ENCODE measurements at regions not wholly inside any gene's neighbourhood (a gene's known extent, or its start where the extent isn't known, plus 50 kb on each side); places are given as distances from the start of the nearest gene placed in this dataset.

DNA sequence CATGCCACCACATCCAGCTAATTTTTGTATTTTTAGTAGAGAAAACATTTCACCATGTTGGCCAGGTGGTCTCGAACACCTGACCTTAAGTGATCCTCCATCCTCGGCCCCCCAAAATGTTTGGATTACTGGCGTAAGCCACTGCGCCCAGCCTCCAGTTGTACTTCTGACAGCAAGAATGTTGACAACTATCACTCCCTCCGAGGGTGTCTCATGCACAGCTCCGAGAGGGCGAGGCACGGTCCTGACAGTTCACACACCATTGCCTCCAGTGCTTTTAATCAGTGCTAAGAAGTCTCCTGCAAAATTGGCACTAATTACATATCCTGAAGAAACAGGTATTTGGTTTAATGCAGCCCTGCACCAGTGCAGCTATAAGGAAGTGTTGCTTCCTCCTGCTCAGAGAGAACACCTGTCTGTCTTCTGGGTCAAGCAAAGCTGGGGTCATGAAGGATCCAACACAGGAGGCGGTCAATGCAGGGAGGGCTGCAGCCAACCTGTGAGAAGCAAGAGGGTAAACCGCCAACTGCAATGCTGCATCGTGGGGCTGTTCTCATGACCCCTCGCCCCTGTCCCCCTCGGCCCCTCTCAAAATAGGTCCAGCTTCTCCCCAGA lies 184.0 kb downstream of the MED10 start:
- Histone ChIP-seq H3K27me3 (no peaks in the 10 kb centered on the region), H3K4me3 (no peak overlapping the region), H3K9me3 (no peaks in the 10 kb centered on the region; the same call in 1 of the 2 replicates), H3K36me3 (no peaks in the 10 kb centered on the region)
- no peak for DNase-seq

DNA sequence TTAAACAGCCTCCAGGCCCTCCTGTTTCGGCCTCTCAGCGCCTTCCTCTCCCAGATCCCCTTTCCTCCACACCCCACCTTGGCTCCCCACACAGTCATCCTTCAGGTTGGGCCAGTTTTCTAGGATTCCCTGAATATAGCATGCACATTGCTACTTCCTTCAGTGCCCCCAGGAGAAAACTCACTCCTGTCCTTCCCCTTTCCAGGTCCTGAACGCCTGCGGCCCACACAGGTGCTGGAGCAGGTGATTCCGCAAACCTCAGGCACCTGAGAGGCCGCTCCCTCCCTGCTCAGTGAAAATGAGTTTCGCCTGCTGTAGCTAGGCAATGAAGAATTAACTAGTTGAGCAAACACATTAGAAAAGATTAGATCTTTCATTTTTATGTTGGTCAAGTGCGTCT lies 185.0 kb downstream of the MED10 start:
- Histone ChIP-seq H3K27me3 (no peaks in the 10 kb centered on the region; the same call in 1 of the 2 replicates), H3K36me3 (no peaks in the 10 kb centered on the region), H3K9me3 (no peaks in the 10 kb centered on the region; the same call in 1 of the 2 replicates), H3K4me3 (no peak overlapping the region)
- DNase-seq = no peak

DNA sequence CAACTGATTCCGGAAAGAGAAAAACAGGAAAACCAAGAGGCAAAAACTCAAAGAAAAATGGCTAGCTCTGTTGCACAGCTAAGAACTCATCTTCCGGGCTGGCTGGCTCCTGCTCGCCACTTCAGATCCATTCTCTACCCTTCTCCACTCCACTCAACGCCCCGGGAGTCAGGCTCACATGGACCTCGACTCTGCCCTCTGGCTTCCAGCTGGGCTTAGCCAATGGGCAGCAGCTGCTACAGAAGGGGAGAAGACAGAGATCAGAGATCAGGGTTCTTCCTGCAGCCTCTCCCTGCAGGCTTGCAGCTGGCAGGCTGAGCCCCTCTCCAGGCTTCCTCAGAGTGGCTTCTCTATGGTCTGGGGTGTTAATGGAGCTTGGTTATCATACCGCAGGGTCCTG lies 187.5 kb downstream of the MED10 start:
- Histone ChIP-seq H3K4me3 (no peak overlapping the region), H3K9me3 (no peaks in the 10 kb centered on the region), H3K27me3 (peaks cover 6% of the 10 kb centered on the region; the same call in 1 of the 2 replicates), H3K36me3 (no peaks in the 10 kb centered on the region)
- DNase-seq = no peak

DNA sequence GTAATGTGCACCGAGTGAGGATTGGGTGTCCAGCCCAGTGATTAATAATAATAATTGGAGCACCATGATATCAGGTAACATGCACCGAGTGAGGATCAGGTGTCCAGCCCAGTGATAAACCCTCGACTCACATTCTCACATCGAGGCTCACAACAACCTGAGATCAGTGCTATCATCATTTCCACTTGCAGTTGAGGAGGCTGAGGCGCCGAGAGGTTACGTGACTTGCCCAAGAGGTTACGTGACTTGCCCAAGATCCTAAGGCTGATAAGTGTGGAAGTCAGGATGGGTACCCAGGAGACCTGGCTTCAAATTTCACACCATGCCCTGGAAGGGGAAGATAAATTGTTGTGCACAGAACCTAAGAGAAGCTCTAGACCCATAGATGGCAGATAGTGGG lies 189.4 kb downstream of the MED10 start:
- DNase-seq = no peak
- Histone ChIP-seq H3K4me3 (no peak overlapping the region), H3K27me3 (peaks cover 6% of the 10 kb centered on the region; the same call in 1 of the 2 replicates), H3K9me3 (no peaks in the 10 kb centered on the region), H3K36me3 (no peaks in the 10 kb centered on the region)

DNA sequence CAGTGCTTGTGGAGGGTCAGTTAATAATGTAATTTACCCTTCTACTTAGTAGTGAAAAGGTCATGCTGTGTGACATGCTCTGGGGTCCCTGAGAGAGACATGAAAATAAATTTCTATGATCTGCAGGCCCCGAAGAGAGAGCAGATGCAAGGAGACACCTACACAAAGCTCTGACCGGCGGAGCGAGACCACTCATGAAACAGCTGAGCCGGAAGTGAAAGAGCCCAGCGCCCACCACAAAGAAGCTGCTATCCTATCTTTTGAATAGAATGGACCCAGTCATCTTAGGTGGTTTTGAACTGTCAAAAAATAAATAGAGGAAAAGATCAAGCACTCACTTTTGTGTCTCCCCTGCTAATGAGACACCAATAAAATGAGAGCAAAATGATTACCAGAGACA lies 190.0 kb downstream of the MED10 start:
- no peaks in the 10 kb centered on the region for H3K36me3 ChIP-seq
- H3K27me3 ChIP-seq = peaks cover 6% of the 10 kb centered on the region; the same call in 1 of the 2 replicates
- no peak overlapping the region for H3K4me3 ChIP-seq
- DNase-seq = no peak
- no peaks in the 10 kb centered on the region for H3K9me3 ChIP-seq

DNA sequence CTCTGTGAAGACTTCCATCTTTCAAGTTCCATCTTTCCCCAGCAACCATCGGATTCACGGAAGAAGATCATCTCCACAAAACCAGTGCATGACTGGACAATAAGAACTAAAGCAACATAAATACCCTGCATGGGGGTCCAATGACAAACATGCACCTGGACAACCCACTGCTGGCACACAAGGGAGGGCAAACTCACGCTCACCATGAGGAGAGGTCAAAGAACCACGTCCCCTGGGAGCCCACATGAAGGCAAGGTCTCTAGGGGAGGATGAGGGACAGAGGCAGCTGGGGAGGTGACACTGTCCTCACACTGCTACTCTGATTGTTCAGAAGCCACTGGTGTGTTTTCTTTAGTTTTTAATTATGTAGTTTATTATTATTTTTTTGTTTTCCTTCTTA lies 190.8 kb downstream of the MED10 start:
- DNase-seq = no peak
- Histone ChIP-seq H3K4me3 (no peak overlapping the region), H3K9me3 (no peaks in the 10 kb centered on the region), H3K36me3 (no peaks in the 10 kb centered on the region), H3K27me3 (peaks cover 6% of the 10 kb centered on the region; the same call in 1 of the 2 replicates)

DNA sequence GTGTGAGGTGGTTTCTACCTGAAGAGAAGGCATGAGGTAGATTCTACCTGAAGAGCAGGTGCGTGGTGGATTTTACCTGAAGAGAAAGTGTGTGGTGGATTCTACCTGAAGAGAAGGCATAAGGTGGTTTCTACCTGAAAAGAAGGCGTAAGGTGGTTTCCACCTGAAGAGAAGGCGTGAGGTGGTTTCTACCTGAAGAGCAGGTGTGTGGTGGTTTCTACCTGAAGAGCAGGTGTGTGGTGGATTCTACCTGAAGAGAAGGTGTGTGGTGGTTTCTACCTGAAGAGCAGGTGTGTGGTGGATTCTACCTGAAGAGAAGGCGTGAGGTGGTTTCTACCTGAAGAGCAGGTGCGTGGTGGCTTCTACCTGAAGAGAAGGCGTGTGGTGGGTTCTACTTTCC lies 192.8 kb downstream of the MED10 start:
- peaks cover 11% of the 10 kb centered on the region; the same call in 1 of the 2 replicates for H3K27me3 ChIP-seq
- no peaks in the 10 kb centered on the region for H3K36me3 ChIP-seq
- no peaks in the 10 kb centered on the region for H3K9me3 ChIP-seq
- DNase-seq = no peak
- H3K4me3 ChIP-seq = no peak overlapping the region

DNA sequence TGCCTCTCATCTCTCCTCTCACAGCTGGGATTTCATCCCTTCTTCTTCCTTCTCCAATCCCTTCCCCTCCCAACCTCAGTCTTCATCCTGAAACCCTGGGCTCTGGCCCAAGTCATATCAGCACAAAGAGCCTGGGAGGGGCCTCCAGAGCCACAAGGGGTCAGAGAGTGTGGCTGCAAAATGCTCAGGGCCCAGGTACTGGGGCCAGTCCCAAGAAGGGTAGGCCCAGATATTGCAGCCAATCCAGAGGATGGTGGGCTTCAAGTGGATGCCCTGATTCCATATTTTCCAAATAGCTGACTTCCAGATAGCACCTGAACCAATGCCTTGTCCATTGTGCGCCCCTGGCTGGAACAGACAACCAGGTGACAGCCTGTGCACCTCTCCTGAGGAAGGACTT lies 193.9 kb downstream of the MED10 start:
- Histone ChIP-seq H3K36me3 (no peaks in the 10 kb centered on the region), H3K27me3 (peaks cover 13% of the 10 kb centered on the region), H3K9me3 (no peaks in the 10 kb centered on the region), H3K4me3 (no peak overlapping the region)
- DNase-seq = no peak

DNA sequence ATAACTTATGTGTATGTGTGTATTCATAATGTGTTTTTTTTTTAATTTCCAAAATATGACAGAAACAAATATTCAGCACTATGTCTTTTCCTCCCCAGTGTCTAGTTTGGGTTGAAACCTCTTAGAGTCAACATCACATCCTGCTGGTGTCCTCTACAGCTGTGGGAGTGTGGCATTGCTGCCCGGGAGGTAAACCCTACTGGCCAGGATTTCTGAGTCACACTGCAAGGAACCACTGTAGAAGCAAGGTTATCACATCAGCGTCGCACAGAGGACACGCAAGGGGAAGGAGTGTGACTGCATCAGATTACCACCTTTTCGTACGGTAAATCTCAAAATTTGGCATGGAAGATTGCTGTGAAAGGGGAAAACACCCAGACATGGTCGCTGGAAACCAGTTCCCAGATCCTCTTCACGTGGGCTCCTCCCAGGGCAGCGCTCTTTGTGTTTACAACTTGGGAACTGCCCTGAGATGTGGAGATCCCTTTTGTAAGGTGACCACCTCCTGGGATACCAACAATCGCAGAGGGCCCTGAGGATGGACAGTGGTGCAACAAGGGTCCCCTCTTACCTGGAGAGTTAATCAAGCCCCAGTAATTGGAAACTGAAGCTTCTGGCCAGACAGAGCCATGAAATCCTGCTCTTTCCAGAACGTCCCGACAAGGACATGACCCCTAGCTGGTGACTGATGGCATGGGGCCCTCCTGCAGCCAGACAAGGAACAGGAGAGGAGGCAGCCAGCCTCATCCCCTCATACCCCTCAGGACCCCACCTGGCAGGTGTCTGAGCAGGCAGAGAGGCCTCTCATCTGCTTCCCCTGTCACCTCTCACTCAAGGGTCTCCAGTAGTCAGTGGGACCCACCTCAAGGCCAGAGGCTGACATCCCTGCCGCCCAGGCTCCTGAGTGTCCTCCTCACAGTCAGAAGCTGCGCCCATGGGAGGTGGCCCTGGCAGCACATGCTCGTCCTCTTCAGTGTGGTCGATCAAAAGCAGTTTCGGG lies 194.7 kb downstream of the MED10 start:
- H3K36me3 ChIP-seq = no peaks in the 10 kb centered on the region
- H3K27me3 ChIP-seq = peaks cover 13% of the 10 kb centered on the region
- H3K4me3 ChIP-seq = no peak overlapping the region
- no peak for DNase-seq
- no peaks in the 10 kb centered on the region for H3K9me3 ChIP-seq

DNA sequence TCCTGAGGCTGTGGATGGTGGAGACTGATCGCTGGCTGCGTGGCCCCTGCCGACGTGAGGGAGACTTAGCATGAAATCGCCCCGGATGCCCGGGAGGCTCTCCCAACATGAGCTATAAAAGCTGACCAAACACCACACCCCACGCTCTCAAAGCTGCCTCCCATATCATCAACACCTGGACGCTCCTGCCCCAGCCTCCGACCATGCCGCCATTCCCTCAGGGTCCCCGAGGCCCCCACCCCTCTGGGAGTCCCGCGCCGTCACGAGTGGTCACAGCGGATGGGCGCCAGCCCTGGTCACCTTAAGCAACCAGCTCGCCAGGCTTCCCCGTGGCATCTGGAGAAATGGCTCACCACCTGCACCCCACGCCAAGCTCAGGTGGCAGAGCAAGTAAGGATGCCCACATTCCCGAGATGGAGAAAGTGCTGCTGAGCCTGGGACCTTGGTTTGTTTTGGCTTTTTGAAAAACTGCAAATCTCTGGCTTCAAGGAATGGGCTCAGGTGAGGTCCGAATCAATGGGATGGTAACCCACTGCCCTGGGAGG lies 196.0 kb downstream of the MED10 start:
- Histone ChIP-seq H3K9me3 (no peaks in the 10 kb centered on the region), H3K36me3 (no peaks in the 10 kb centered on the region), H3K27me3 (peaks cover 13% of the 10 kb centered on the region), H3K4me3 (no peak overlapping the region)
- DNase-seq = no peak

DNA sequence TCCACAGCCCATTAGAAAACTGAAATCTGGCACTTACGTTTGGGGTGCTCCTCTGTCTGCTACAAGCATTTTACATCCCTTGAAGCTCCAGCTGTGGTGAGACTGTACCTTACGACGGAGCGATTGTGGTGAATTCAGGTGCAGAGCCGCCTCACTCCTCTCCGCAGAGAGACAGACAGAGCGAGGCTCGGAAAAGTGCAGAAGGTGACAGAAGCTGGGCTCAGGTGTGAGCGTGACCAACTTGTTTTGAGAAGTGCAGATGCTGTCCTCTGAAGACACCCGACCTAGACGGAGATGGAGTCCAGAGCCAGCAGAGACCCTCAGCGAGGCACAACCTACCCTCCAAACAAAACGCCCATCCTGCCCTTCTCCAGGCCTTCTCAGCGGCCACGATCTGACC lies 196.5 kb downstream of the MED10 start:
- DNase-seq = no peak
- no peak overlapping the region for H3K4me3 ChIP-seq
- peaks cover 16% of the 10 kb centered on the region for H3K27me3 ChIP-seq
- H3K9me3 ChIP-seq = no peaks in the 10 kb centered on the region
- H3K36me3 ChIP-seq = no peaks in the 10 kb centered on the region

DNA sequence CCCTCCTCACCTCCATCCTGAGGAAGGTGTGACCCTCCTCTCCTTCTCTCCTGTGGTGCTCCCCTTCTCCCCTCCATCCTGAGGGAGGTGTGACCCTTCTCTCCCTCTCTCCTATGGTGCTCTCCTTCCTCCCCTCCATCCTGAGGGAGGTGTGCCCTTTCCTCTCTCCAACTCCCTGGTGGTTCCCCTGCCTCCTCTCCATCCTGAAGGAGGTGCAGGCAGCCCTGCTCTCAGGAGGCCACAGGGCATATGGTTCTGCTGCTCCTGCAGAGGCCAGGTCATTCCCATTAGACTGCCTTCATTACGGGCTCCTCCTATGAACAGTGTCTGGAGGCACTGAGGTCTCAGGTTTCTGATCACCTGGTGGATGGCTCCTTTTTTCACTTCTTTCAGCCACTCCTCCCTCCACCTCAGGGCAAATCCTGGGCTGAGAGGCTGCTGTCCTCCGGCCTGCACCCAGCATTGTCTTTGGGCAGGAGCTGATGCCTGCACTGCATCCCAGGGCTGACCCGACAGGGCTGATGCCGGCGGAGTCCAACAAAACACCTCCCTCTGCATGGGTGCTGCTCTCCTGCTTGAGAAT lies 197.1 kb downstream of the MED10 start:
- Histone ChIP-seq H3K9me3 (no peaks in the 10 kb centered on the region), H3K36me3 (no peaks in the 10 kb centered on the region)
- DNase-seq = no peak

DNA sequence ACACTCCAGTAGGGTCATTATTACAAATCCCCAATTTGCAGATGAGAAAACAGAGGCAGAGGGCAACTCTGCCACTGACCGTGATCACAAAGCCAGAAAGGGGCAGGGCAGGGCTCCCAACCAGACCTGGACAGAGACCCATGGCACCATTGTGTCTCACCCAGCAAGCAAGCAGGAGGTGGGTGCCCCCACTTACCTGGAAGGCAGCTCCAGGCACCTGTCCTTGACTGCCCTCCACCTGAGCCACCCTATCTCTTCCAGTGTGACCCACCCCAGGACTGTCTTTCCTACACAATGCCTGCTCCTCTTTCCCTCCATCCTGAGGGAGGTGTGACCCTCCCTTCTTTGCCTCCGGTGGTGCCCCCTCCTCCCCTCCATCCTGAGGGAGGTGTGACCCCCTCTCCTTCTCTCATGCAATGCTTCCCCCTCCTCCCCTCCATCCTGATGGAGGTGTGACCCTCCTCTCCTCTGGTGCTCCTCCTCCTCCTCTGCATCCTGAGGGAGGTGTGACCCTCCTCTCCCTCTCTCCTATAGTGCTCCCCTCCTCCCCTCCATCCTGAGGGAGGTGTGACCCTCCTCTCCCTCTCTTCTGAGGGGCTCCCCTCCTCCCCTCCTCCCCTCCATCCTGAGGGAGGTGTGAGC lies 198.0 kb downstream of the MED10 start:
- Histone ChIP-seq H3K4me3 (no peak overlapping the region), H3K9me3 (no peaks in the 10 kb centered on the region), H3K27me3 (peaks cover 10% of the 10 kb centered on the region), H3K36me3 (no peaks in the 10 kb centered on the region)
- no peak for DNase-seq

More for the DNA sequence above, 197.1 kb downstream of the MED10 start:
- H3K4me3 ChIP-seq = no peak overlapping the region
- H3K27me3 ChIP-seq = peaks cover 14% of the 10 kb centered on the region

DNA sequence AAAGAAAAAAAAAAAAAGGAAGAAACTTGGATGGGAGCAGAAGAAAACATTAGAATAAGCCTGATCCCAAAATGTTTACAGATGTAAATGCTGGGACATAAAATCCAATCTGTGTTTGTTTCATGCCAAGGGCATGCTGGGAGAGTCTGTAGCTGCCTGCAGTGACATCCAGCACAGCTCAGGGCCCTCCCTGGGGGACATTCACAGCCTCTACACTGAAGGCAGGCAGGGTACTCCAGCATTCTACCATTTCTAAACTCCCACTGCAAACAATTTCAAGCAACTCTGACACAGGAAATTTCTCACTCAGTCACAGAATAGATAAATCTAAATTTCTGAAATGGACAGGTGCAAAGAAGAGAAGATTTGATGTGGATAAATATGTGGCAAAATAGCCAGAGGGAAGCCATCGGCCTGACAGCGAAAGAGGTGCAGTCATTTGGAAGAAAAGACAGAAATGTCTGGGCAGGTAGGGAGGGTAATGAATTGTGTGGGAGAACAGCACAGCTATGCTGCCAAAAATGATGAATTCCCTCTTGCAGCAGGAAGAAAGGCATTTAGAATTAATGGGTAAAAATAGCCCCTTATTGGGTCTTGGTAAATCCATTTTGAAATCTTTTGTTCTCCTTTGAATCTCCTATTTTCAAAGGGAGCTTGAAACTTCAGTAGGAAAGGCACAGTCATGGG lies 199.4 kb downstream of the MED10 start:
- DNase-seq = no peak
- Histone ChIP-seq H3K27me3 (peaks cover 10% of the 10 kb centered on the region), H3K9me3 (no peaks in the 10 kb centered on the region), H3K4me3 (no peak overlapping the region), H3K36me3 (no peaks in the 10 kb centered on the region)

DNA sequence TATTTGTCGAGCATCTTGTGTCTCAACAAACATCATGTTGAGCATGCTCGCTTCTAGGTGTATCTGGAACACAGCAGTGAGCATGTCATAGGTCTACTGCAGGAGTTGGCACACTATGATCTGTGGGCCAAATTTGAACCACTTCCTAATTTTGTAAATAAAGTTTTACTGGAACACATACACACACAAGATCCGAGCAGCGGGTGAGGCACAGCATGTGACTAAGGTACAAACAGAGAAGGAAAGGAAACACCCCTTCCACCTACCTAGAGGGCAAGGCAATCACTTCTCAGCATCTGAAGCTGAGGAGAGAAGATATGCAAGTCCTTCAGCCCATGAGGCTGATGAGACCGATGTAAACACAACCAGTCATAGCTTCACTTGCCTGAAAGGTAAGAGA lies 200.4 kb downstream of the MED10 start:
- peaks cover 10% of the 10 kb centered on the region for H3K27me3 ChIP-seq
- H3K36me3 ChIP-seq = no peaks in the 10 kb centered on the region
- H3K9me3 ChIP-seq = no peaks in the 10 kb centered on the region
- no peak overlapping the region for H3K4me3 ChIP-seq
- DNase-seq = no peak

DNA sequence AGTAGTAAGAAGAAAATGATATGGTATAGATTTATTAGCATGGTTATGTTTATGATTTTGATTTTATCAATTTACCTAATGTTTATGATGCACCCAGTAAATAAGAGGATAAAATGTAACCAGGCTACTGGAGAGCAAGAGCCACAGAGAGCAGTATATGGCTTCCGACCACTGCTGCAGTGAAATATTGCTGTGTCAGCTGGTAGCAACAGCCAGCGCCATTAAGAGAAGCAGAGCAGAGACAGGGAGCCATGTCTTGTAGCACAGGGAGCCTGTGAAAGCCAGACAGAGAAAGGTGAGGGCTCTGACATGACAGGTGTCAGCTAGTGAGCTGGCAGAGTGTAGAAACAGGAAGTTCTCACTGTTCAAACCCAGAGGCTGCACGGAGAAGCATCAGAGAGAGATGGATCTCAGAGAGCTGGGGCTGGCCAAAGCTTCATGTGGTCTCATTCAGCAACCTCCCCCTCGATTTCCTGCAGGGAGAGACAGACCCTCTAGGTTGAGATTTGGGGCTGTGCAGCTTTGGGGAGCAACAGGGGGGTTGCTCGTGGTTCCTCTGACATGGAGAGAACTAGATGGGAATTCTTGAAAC lies 202.1 kb downstream of the MED10 start:
- peaks cover 7% of the 10 kb centered on the region for H3K27me3 ChIP-seq
- DNase-seq = no peak
- no peaks in the 10 kb centered on the region for H3K36me3 ChIP-seq
- H3K4me3 ChIP-seq = no peak overlapping the region
- no peaks in the 10 kb centered on the region for H3K9me3 ChIP-seq

Measured in MG63 (cell line).